Hepatocyte (in vitro differentiated cells): ENCODE measurements at regions not wholly inside any gene's neighbourhood (a gene's known extent, or its start where the extent isn't known, plus 50 kb on each side); places are given as distances from the start of the nearest gene placed in this dataset.

Source experiments
- EZH2 ChIP-seq: fragments of 200-600 bp; sonication (generic); IDR thresholded peaks from 2 replicates; pipeline ENCODE4 v1.6.1; 2016; ENCODE audit warnings: antibody characterized with exemption, mild to moderate bottlenecking, borderline replicate concordance
- TF ChIP-seq, protein P1 (sequence below): fragments of 200-600 bp; sonication (generic); IDR thresholded peaks from 2 replicates; pipeline ENCODE4 v1.5.1; 2016; ENCODE audit warnings: antibody characterized with exemption, mild to moderate bottlenecking; ENCODE audit not compliant: poor library complexity

DNA sequence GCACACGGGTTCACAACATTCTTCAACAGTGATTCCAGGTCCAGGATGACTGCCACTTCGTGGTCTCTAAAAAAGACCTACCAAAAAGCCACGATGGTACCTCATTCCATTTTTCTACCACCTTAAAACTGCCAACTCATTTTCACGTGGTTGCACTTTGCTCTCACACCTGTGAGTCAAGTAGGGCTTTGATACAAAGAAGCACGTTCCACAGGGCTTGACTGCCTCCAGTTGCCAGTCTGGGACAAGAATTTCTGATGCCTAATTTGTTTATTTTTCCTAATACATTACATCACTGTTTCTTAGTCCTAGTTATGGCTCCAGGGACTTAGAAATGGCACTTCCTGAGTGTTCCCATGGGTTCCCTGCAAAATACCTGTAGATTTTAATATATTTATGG lies 911.6 kb upstream of the EEF2KMT start:
- TF ChIP-seq, protein P1, sequence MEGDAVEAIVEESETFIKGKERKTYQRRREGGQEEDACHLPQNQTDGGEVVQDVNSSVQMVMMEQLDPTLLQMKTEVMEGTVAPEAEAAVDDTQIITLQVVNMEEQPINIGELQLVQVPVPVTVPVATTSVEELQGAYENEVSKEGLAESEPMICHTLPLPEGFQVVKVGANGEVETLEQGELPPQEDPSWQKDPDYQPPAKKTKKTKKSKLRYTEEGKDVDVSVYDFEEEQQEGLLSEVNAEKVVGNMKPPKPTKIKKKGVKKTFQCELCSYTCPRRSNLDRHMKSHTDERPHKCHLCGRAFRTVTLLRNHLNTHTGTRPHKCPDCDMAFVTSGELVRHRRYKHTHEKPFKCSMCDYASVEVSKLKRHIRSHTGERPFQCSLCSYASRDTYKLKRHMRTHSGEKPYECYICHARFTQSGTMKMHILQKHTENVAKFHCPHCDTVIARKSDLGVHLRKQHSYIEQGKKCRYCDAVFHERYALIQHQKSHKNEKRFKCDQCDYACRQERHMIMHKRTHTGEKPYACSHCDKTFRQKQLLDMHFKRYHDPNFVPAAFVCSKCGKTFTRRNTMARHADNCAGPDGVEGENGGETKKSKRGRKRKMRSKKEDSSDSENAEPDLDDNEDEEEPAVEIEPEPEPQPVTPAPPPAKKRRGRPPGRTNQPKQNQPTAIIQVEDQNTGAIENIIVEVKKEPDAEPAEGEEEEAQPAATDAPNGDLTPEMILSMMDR: no peak
- TF ChIP-seq EZH2: no peak
